Breast epithelium (tissue), 4 donors: ENCODE measurements at regions not wholly inside any gene's neighbourhood (a gene's known extent, or its start where the extent isn't known, plus 50 kb on each side); places are given as distances from the start of the nearest gene placed in this dataset.

Source experiments
- DNase-seq, 2 donors: peaks; one replicate each; pipeline ENCODE4 v3.0.0-alpha.2; 2019; ENCODE audit warnings: low spot score in 2 of 2
- H3K27ac ChIP-seq, 2 donors: fragments of 200-600 bp; sonication (generic) in 1 of 2; one replicate each; pipeline ENCODE4 v1.5.1; 2016 to 2019; ENCODE audit warnings: mild to moderate bottlenecking in 1 of 2
- H3K27me3 ChIP-seq, 2 donors: fragments of 200-600 bp; sonication (generic) in 1 of 2; one replicate each; pipeline versions ENCODE4 v1.5.1 to v1.6.0; 2017 to 2019; ENCODE audit warnings: control low read depth in 1 of 2, mild to moderate bottlenecking in 1 of 2
- H3K36me3 ChIP-seq: fragments of 200-600 bp; one replicate; pipeline ENCODE4 v1.5.1; 2019
- H3K4me1 ChIP-seq, 2 donors: fragments of 200-600 bp; sonication (generic); one replicate each; pipeline ENCODE4 v1.5.1; 2016 to 2019; ENCODE audit warnings: control low read depth in 1 of 2
- H3K4me3 ChIP-seq, 3 donors: fragments of 200-600 bp; sonication (generic); 1 replicate in 2 of 3; 2 replicates in 1 of 3; pipeline ENCODE4 v1.5.1; 2016 to 2019; ENCODE audit warnings: mild to moderate bottlenecking in 3 of 3, moderate library complexity in 2 of 3
- H3K9me3 ChIP-seq, 2 donors: fragments of 200-600 bp; sonication (generic) in 1 of 2; one replicate each; pipeline ENCODE4 v1.5.1; 2016 to 2019; ENCODE audit warnings: control low read depth in 1 of 2
- CTCF ChIP-seq, 3 donors: fragments of 450-650 bp; IDR thresholded peaks; one replicate each; pipeline ENCODE4 v1.5.1; 2016 to 2017; ENCODE audit warnings: antibody characterized with exemption in 3 of 3, mild to moderate bottlenecking in 3 of 3, moderate library complexity in 3 of 3
- POLR2A ChIP-seq: fragments of 450-650 bp; IDR thresholded peaks from one replicate; pipeline ENCODE4 v1.6.1; 2016; ENCODE audit warnings: antibody characterized with exemption, mild to moderate bottlenecking, moderate library complexity
- POLR2AphosphoS5 ChIP-seq, 3 donors: sonication (generic); formaldehyde crosslinking; IDR thresholded peaks; one replicate each; pipeline ENCODE4 v1.6.1; 2017; ENCODE audit warnings: antibody characterized with exemption in 3 of 3
- intact Hi-C: fragments of 100-400 bp; cut with DNase I; formaldehyde crosslinking; loops from one replicate; pipeline ENCODE4 v1.15.1; 2023; ENCODE audit warnings: low total_unique reads

- no peak for DNase-seq
- H3K4me1 ChIP-seq = no peaks in the 10 kb centered on the region
- H3K9me3 ChIP-seq = no peaks in the 10 kb centered on the region
- no peaks in the 10 kb centered on the region for H3K27me3 ChIP-seq
- H3K27ac ChIP-seq = no peak overlapping the region
- H3K36me3 ChIP-seq = no peaks in the 10 kb centered on the region
- intact Hi-C loops = no loop called here
- TF ChIP-seq POLR2A = no peak
- no peak for TF ChIP-seq POLR2AphosphoS5 (IDR thresholded peaks at IDR 0.05)
- TF ChIP-seq CTCF (IDR thresholded peaks at IDR 0.05) = no peak
- H3K4me3 ChIP-seq = no peak overlapping the region
These were observed 1284.1 kb upstream of the NXPH2 start for GRCh38 chr2:140064243-140064642.

- no peak overlapping the region for H3K4me3 ChIP-seq
- TF ChIP-seq POLR2AphosphoS5 (IDR thresholded peaks at IDR 0.05) (no peak), POLR2A (no peak), CTCF (IDR thresholded peaks at IDR 0.05) (no peak)
- H3K4me1 ChIP-seq = no peaks in the 10 kb centered on the region
- H3K27ac ChIP-seq = no peak overlapping the region
- intact Hi-C loops = no loop called here
- no peaks in the 10 kb centered on the region for H3K9me3 ChIP-seq
- H3K27me3 ChIP-seq = no peaks in the 10 kb centered on the region
- H3K36me3 ChIP-seq = no peaks in the 10 kb centered on the region
- no peak for DNase-seq
These were observed 1283.2 kb upstream of the NXPH2 start for GRCh38 chr2:140063356-140063755.

- DNase-seq = no peak
- Histone ChIP-seq H3K9me3 (no peaks in the 10 kb centered on the region), H3K27ac (no peak overlapping the region), H3K4me3 (no peak overlapping the region), H3K36me3 (no peaks in the 10 kb centered on the region), H3K27me3 (no peaks in the 10 kb centered on the region), H3K4me1 (no peaks in the 10 kb centered on the region)
- TF ChIP-seq POLR2AphosphoS5 (IDR thresholded peaks at IDR 0.05) = no peak
- no peak for TF ChIP-seq POLR2A
- no peak for TF ChIP-seq CTCF (IDR thresholded peaks at IDR 0.05)
- intact Hi-C loops = no loop called here
These were observed 1281.0 kb upstream of the NXPH2 start for GRCh38 chr2:140061240-140061639.

DNA sequence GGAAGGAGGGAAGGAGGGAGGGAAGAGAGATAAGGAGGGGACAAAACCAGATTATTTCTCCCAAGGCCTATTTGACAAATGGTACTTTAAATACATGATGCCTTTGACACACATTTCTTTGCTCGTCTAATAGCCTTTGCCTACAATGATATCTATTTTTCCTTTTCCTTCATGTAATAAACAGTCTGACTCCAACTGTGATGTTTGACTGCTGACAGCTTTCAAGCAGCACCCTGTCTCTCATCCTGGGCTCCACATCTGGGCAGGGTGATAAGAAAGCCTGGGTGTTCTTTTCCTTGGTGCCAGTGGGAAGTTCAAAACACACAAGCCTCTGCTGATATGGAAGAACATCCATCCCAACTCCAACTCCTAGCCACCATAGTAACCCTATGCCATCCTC lies 1277.7 kb upstream of the NXPH2 start:
- Histone ChIP-seq H3K9me3 (no peaks in the 10 kb centered on the region), H3K4me3 (no peak overlapping the region), H3K27ac (no peak overlapping the region), H3K4me1 (no peaks in the 10 kb centered on the region), H3K36me3 (no peaks in the 10 kb centered on the region), H3K27me3 (no peaks in the 10 kb centered on the region)
- TF ChIP-seq POLR2A (no peak), CTCF (IDR thresholded peaks at IDR 0.05) (no peak), POLR2AphosphoS5 (IDR thresholded peaks at IDR 0.05) (no peak)
- DNase-seq = no peak
- intact Hi-C loops = no loop called here

DNA sequence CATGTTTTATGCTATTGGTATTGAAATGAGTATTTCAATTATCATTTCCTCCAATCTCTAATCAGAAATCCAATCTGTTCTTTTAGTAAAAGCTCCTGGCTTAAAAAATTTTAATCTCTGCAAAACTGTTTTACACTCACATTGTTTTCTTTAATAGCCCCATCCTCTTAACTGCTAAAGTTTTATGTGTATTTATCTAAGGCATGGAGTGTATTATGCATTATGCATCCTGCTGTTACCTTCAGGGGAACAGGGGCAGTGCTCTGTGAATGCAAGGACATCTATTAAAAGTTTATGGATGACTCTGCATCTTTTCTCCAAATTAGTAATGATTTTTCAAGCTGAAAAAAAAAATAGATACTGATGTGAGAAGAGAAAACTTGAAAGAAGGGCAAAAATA lies 1261.6 kb upstream of the NXPH2 start:
- H3K9me3 ChIP-seq = no peaks in the 10 kb centered on the region
- TF ChIP-seq POLR2AphosphoS5 (IDR thresholded peaks at IDR 0.05) = no peak
- no peak for TF ChIP-seq CTCF (IDR thresholded peaks at IDR 0.05)
- TF ChIP-seq POLR2A = no peak
- H3K4me1 ChIP-seq = no peaks in the 10 kb centered on the region
- no peak for DNase-seq
- H3K4me3 ChIP-seq = no peak overlapping the region
- intact Hi-C loops = no loop called here
- no peaks in the 10 kb centered on the region for H3K36me3 ChIP-seq
- H3K27ac ChIP-seq = no peak overlapping the region
- H3K27me3 ChIP-seq = no peaks in the 10 kb centered on the region
